Body of pancreas (tissue), 4 donors: ENCODE measurements at regions not wholly inside any gene's neighbourhood (a gene's known extent, or its start where the extent isn't known, plus 50 kb on each side); places are given as distances from the start of the nearest gene placed in this dataset.
A peak's percentile ranks its signal among the peaks of the same experiment; 100 is the strongest.

Source experiments
- ATAC-seq: fragments of 150-250 bp; one replicate; pipeline ENCODE4 v1.9.1; 2016
- DNase-seq, 4 donors: peaks; one replicate each; pipeline ENCODE4 v3.0.0-alpha.2; 2019
- H3K27ac ChIP-seq, 4 donors: fragments of 200-600 bp; sonication (generic); 1 replicate in 3 of 4; 2 replicates in 1 of 4; pipeline versions ENCODE4 v1.5.1 to v1.6.1; 2016 to 2019; ENCODE audit warnings: mild to moderate bottlenecking in 1 of 4, mixed read lengths in 1 of 4, moderate library complexity in 1 of 4
- H3K27me3 ChIP-seq, 2 donors: fragments of 200-600 bp; sonication (generic); one replicate each; pipeline ENCODE4 v1.6.0; 2016; ENCODE audit warnings: mild to moderate bottlenecking in 1 of 2
- H3K36me3 ChIP-seq, 2 donors: fragments of 200-600 bp; sonication (generic); replicated peaks in 1 of 2; 2 replicates each; pipeline ENCODE4 v1.5.1; 2016; ENCODE audit warnings: low read depth in 2 of 2; ENCODE audit not compliant: insufficient read depth in 1 of 2
- H3K4me1 ChIP-seq: fragments of 200-600 bp; sonication (generic); one replicate; pipeline ENCODE4 v1.6.0; 2016
- H3K4me3 ChIP-seq, 2 donors: fragments of 200-600 bp; sonication (generic); 1 replicate in 1 of 2; 2 replicates in 1 of 2; pipeline ENCODE4 v1.5.1; 2016 to 2019
- H3K9me3 ChIP-seq, 3 donors: fragments of 200-600 bp; sonication (generic); 1 replicate in 2 of 3; 2 replicates in 1 of 3; pipeline ENCODE4 v1.5.1; 2016
- CTCF ChIP-seq, 7 experiments: fragments of 450-650 bp in 4 of 7; fragments of 200-600 bp in 3 of 7; sonication (generic) in 3 of 7; IDR thresholded peaks; one replicate each; pipeline ENCODE4 v1.5.1; 2016 to 2019; ENCODE audit warnings: antibody characterized with exemption in 7 of 7
- POLR2A ChIP-seq, 3 donors: fragments of 450-650 bp; IDR thresholded peaks; one replicate each; pipeline ENCODE4 v1.6.1; 2016; ENCODE audit warnings: antibody characterized with exemption in 3 of 3, mild to moderate bottlenecking in 2 of 3
- WGBS, 2 donors: methylation state at CpG; one replicate each; pipeline ENCODE4 v1.1.5; 2017; 5-methylcytosine and 5-hydroxymethylcytosine counted together
- intact Hi-C: fragments of 100-400 bp; cut with DNase I; formaldehyde crosslinking; loops from one replicate; pipeline ENCODE4 v1.15.1; 2023

- TF ChIP-seq CTCF (IDR thresholded peaks at IDR 0.05) (no peak), POLR2A (IDR thresholded peaks at IDR 0.05) (no peak)
Measured at GRCh38 chr2:147657086-147658000, 187.5 kb upstream of the ACVR2A start.

GRCh38 chr2:147649998-147650397 lies 194.8 kb upstream of the ACVR2A start:
- ATAC-seq (no peak), DNase-seq (no peak)
- Histone ChIP-seq H3K4me1 (peaks cover 18% of the 10 kb centered on the region), H3K4me3 (no peak overlapping the region), H3K36me3 (no peaks in the 10 kb centered on the region), H3K9me3 (no peaks in the 10 kb centered on the region), H3K27me3 (no peaks in the 10 kb centered on the region), H3K27ac (no peak overlapping the region)
- no peak for TF ChIP-seq CTCF (IDR thresholded peaks at IDR 0.05)
- no peak for TF ChIP-seq POLR2A (IDR thresholded peaks at IDR 0.05)
- intact Hi-C loops = no loop called here
- 95 to 98% methylated on average over 6 of the region's 6 CpGs for WGBS, 2 donors

More at GRCh38 chr2:147657086-147658000, 187.5 kb upstream of the ACVR2A start:
- 80 to 82% methylated on average over 2 of the region's 2 CpGs for WGBS, 2 donors
- no peak for DNase-seq
- H3K4me3 ChIP-seq = no peak overlapping the region
- intact Hi-C loops = no loop called here
- no peaks in the 10 kb centered on the region for H3K36me3 ChIP-seq
- no peaks in the 10 kb centered on the region for H3K27me3 ChIP-seq
- no peaks in the 10 kb centered on the region for H3K9me3 ChIP-seq
- no peak for ATAC-seq
- no peaks in the 10 kb centered on the region for H3K4me1 ChIP-seq
- no peak overlapping the region for H3K27ac ChIP-seq

GRCh38 chr2:147649286-147649685 lies 195.5 kb upstream of the ACVR2A start:
- Histone ChIP-seq H3K27ac (peak overlapping the region in 1 of 4 donors; percentile 24), H3K36me3 (no peaks in the 10 kb centered on the region), H3K4me1 (peaks cover 18% of the 10 kb centered on the region), H3K4me3 (no peak overlapping the region), H3K9me3 (no peaks in the 10 kb centered on the region), H3K27me3 (no peaks in the 10 kb centered on the region)
- DNase-seq (peak in 1 of 4 donors; percentile 19), ATAC-seq (no peak)
- intact Hi-C loops = no loop called here
- 68 to 77% methylated on average over 4 of the region's 4 CpGs for WGBS, 2 donors
- TF ChIP-seq POLR2A (IDR thresholded peaks at IDR 0.05) (no peak), CTCF (IDR thresholded peaks at IDR 0.05) (no peak)

- Histone ChIP-seq H3K4me1 (peaks cover 18% of the 10 kb centered on the region), H3K9me3 (no peaks in the 10 kb centered on the region), H3K27ac (peak overlapping the region in 3 of 4 donors; percentile 2 to 24 (median 11)), H3K4me3 (no peak overlapping the region), H3K27me3 (no peaks in the 10 kb centered on the region), H3K36me3 (no peaks in the 10 kb centered on the region)
- DNase-seq = no peak
- TF ChIP-seq POLR2A (IDR thresholded peaks at IDR 0.05) (no peak), CTCF (IDR thresholded peaks at IDR 0.05) (no peak)
- intact Hi-C loops = no loop called here
- 17 to 24% methylated on average over 3 of the region's 3 CpGs for WGBS, 2 donors
- peak; percentile 92 for ATAC-seq
Measured at GRCh38 chr2:147648471-147648870, 196.4 kb upstream of the ACVR2A start.
